HG03045 (cell line): ENCODE measurements at regions not wholly inside any gene's neighbourhood (a gene's known extent, or its start where the extent isn't known, plus 50 kb on each side); places are given as distances from the start of the nearest gene placed in this dataset.

Experiments
- ATAC-seq: cut with Tn5 transposase; IDR thresholded peaks from one replicate; pipeline ENCODE4 v1.9.1; 2021; ENCODE audit warnings: mild to moderate bottlenecking, moderate library complexity; ENCODE audit not compliant: unreplicated experiment

DNA sequence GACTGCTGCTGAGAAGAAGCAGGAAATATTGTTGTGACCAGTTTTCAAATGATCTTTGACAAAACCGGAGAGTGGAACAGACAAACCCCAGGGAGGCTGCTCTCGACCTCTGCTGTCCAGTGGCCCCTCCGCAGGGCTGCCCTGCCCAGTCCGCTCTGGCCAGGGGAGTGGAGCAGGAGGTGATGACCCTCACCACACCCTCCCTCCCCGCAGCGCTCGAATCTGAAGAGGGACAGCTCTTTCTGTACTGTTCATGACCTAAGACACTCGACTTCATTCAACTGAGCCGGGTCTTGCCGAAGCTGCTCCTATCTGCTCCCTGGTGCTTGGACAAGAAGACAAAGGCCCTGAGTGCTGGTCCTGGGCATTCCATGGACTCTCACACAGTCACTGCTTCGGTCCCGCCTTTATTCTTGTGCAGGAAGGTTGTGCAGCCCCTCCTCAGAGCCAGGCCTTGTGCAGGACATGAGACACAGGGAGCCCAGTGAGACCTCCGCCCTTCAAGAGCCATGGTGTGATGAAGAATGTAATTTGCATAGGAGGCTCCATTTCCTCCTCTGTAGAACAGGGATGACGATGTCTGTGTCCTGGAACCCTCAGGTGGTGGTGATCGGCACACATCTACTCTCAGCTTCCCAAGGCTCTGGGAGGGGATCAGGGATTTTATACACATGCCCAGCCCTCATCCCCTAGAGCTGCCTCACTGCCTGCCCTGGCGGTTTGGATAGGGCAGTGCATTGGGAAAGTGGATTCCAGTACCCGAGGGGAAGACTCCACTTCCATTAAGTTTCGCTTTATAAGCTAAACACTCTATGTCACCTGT lies 97.1 kb upstream of the PRR20G start:
- no peak for ATAC-seq

DNA sequence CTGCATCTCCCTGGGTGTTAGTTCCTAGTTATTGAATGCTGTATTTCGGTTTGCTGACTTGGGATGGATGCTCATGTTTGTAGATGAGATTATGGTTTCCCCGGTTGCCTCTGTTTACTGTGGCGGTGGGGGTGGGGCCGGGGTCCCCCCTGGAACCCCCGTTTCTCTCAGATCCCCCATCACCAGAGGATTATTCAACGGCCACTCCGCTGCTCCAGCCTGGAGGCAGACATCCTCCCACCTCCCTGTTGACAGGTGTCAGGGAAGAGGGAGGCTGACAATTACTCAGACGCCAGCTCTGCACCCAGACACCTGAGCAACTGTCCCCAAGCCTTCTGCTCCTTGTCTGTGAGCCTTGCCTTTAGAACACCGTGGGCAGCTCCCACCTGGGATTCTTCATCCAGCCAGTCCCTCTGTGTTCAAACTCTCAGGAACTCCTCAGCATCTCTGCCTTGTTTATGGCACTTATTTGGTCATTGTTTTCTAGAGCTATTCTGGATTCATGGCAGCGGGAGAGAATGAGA lies 95.9 kb upstream of the PRR20G start:
- ATAC-seq: no peak

DNA sequence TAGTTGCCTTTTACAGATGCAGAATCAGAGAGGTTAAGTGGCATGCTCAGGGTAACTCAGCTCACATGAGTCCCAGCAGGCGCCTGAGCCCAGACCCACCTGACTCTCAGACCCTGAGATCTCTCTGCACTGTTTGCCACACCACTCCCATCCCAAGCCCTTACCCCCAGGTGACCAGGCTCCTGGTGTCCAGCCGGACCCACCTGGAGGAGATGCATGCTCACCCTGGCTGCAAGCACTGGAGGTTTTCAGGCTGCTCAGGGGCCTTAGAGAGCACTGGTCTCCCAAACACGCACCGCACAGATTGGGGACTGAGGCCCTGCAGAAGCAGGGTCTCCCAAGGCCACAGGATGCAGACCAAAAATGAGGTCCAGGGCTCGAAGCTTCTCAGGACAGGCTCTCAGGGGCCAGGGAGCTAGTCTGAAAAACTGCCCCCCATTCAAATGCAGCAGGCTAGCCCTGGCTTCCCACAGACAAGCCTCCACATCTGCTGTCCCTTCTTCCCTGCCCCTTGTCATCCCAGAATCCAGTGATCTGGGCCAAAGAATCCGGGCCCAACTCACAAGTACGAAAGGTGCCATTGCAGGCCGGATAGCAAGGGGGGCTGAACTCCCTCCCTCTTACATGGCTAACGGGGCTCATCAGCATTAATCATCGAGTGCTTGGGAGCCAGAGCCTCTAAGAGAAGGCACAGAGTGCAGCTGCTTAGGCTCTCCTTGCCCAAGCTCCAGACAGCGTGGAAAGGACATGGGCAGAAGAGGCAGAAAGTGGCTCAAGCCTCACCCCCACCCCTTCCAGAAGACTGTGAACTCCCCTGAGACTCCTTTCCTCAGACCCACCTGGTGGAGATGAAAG lies 90.2 kb upstream of the PRR20G start:
- no peak for ATAC-seq

DNA sequence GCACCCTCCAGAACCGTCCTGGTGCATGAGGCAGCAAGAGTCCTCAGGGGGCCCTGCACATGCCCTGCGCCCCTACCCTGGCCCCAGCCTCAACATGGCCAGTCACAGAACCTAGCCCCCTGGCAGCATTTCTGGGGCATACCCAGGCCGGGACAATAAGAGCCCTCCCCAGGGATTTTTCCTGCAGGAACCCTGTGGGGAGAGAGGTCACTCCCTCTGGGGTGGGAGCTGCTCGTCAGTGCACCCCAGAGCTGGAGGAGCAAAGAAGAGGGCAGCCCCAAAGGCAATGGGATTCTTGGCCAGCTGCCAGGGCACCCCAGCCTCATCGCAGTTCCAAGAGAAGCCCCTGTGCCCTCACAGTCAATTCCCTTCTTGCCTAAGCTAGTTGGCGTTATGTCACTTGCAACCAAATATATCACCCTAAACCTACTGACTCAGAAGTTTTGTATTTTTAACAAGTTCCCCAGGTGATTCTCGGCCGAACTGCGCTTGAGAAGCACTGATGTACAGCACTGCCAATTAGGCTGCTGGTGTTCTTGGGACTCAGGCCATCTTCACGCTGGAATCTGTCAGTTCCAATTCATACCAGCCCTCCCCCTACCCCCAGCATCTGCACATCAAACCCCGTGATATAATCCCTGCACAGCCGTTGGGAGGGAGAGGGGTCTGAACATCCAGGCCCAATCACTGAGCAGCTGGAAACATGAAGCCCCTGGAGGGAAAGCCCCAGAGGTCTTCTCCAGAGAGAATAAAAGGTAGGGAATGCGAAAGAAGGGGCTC lies 87.5 kb upstream of the PRR20G start:
- ATAC-seq: no peak

DNA sequence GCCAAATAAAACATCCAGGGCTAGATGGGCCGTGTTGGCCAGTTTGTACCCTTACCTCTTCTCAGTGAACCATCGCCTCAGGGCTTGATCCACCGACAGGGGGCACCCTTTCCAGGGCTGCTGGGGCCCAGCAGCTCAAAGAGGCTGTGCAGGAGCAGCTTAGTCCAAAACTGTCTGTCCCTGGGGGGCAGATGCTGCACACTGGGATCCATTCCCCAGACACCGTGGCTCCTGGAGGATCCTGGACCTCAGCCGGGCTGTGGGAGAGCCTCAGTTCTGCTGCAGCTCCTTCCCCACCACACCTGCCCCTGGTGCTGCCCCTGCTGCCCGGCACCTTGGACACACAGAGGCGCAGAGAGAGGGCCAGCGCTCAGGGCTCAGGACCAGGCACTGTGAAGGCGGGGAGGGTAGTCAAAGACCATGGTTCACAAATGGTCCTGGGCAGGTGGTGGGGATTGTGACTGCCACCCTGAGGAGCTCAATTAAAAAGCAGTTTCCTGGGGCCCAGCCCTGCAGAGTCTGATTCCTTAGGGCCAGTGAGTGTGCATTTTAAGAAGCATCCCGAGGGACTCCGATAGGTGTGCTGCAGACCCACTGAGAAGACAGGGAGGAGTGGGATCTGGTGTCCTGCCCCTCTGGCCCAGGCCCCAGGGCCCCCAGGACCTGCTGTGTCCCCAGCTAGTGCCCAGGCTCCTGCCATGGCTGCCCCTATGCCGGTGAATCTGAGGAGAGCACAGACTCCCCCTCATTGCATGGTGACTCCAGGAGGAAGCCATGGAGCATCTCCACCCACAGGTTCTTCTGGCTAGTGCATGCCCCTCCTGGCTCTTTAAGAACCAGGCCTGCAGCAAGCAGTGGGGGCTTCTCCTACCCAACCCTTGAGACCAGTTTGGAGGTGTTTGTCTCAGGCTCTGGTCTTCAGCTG lies 86.5 kb upstream of the PRR20G start:
- no peak for ATAC-seq

DNA sequence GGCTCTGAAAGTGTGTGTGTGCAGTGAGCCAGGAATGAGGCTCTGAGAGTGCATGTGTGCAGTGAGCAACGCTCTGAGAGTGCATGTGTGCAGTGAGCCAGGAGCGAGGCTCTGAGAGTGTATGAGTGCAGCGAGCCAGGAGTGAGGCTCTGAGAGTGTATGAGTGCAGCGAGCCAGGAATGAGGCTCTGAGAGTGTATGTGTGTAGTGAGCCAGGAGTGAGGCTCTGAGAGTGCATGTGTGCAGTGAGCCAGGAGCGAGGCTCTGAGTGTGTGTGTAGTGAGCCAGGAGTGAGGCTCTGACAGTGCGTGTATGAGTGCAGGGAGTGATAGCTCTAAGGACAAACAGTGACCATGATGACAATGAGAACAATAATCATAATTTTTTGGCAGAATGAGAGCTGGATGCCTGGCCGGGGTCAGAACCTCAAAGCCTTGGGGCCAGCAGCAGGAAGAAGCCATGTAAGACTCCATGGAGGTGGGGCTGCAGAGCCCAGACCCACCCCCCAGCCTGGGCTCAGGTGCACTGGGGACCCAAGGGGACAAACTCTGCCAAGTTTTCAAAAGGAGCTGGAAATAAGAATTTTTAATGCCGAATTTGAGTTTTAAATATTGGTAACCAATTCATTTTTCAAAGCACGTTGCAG lies 85.7 kb upstream of the PRR20G start:
- no peak for ATAC-seq

DNA sequence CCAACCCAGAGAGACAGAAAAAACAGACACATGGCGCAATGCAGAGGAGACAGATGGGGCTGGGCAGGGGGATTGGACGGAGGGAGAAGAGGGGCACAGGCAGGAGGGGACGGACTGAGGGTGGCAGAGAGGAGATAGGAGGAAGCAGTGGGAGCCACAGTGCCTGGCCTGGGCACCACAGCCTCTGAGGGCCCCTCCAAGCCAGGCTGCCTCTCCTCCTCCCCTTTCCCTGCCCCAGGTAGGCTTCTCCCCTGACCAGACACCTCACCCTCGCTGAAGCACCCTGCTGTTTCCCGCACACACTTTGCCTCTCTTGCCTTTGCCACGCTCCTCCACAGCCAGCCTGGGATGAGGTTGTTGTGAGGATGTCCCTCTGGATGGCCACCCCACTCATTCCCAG lies 84.0 kb upstream of the PRR20G start:
- ATAC-seq: no peak

DNA sequence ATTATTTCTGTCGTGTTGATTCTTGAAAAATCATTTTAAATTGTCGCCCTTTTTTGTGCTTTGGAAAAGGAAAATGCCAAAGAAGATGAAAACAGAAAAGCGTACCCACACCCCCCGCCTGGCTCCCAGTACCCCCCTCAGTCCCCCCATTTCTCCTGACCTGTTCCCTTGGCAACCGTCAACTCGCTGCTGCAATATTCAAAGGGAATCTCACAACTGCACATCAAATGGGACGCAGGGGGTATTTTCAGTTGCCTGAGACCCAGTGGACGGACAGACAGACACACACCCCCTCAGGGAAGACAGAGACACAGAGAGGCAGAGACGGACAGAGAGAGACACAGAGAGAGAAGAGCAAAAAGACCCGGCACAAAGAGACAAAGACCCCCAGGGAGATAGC lies 83.5 kb upstream of the PRR20G start:
- no peak for ATAC-seq

DNA sequence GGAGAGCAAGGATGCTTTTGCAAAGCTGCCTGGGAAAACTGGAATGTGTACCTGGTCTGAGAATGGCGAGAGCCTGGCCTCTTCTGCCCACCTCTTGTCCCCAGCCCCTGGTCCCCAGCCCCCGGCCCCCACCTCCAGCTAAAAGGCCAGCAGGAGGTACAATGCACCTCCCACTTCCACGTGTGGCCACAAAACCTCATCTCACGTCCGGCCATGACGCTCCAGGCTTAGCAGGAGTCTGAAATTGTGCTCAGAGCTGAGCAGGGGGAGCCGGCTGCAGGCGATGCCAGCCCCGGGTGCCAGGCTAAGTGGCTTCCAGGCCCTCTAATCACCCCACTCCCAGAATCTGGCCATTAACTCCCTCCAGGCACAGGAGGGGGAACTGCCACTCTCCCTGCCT lies 83.1 kb upstream of the PRR20G start:
- no peak for ATAC-seq

DNA sequence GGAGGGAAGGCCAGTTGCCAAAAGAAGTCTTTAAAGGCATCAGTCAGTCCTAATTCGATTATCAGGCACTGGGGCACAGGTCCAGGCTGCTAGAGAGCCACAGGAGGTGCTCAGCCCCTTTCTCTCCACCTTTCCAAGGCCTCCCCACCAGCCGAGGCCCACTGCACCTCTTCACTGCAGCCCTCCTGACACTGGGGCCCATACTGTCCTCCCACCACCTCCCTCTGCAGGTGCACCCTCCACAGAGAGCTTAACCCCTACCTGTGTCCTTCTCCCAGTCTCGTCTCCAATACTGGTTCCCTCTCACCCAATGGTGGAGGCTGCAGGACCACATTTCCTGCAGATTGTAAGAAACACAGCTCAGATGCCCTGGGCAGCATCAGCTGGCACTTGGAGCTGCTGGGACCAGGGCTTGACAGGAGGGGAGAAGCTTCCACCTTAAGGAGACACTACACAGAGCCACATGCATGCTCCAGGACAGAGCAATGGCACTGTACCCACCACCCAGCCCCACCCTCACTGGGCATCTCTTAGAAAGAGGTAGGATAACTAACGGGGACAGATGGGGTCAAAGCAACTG lies 81.6 kb upstream of the PRR20G start:
- no peak for ATAC-seq

DNA sequence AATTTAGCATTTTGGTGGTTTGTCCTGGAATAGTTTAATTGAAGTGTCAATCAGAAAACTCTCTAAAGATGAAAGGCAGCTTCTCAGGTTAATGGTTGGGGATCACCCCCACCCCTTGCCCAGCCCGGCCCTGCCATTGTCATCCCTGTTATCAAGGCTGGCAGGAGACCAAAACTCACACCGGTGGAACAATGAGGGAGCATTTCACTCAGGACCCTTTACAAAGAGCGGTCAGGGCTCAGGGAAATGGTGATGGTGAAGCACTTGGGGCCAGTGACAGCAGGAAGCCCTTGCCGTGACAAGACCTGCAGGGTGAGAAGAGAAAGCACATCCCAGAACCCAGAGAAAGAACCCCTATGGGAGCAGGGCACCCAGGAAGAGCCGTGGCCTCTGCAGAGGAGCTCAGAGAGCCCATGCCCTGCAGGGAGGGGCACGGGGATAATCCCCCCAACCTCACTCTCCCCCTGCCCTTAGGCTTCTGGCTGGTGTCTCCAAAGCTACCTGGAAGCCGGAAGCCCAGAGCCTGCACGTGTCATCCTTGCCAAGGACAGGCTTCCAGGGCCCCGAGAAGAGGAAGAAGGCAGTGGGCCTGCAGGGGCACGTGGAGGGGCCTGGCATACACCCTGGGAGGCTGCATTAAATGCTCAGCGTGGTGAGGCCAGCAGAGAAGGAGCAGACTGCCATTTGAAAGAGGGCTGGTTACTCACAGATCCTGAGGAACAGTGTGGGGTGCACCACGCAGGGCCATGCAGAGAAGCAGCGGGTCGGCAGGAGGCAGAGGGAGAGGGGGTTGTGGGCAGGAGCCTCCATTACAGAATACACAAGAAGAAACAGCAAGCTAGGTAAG lies 80.6 kb upstream of the PRR20G start:
- ATAC-seq: no peak

DNA sequence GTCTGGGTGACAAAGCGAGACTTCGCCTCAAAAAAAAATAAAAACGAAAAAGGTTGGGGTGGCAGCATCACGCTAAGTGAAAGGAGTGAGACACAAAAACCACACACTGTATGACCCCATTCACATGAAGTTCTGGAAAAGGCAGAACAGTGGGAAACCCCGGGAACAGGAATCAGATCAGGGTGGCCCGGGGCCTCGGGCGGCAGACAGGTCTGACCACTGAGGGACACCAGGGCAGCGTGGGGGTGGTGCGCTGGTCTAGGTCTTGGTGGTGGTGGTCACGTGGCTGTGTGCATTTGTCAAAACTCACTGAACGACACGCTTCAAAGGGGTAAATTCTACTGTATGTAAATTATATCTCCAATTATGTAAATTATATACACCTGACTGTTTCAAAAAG lies 79.7 kb upstream of the PRR20G start:
- ATAC-seq: no peak

DNA sequence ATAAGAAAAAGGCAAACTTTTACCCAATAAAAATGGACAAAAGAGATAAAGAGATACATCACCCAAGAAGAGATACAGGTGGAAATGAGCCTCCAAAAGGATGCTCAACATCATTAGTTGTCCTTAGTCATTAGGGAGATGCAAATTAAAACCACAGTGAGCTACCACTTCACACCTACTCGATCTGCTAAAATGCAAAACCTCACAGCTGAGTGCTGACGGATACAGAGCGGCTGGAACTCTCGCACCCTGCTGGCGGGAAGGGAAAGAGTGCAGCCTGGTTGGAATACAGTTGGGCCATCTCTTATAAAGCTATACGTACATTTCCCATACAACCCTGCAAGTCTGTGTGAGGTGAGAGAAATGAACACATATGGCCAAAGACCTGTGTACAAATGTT lies 78.5 kb upstream of the PRR20G start:
- no peak for ATAC-seq

DNA sequence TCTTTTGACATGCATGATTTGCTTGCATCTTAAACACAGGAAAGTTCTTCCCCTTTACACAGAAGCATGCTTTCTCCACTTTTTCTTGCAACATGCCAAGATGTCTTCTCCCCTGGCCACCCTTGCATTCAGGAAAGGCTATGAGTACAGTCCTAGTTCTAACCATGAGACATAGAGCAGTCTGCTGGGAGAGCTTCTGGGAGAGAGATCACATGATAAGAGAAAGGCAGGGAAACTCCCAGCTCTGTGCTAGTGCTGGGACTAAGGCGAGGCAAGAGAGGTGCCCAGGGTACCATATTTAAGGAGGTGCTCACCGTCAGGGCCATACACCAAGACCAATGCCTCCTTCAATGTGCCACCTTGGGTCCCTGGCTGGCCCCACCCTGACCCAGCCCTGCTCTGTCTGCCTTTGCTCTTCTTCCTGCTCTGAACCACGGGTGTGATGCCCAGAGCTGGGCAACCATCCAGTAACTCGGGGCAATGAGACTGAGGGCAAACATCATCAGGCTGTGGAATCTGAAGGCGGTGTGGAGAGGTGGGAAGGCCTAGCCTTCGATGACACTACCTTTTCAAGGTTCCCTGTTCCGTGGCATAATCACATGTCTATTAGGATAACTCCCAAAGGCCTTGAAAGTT lies 77.4 kb upstream of the PRR20G start:
- no peak for ATAC-seq

DNA sequence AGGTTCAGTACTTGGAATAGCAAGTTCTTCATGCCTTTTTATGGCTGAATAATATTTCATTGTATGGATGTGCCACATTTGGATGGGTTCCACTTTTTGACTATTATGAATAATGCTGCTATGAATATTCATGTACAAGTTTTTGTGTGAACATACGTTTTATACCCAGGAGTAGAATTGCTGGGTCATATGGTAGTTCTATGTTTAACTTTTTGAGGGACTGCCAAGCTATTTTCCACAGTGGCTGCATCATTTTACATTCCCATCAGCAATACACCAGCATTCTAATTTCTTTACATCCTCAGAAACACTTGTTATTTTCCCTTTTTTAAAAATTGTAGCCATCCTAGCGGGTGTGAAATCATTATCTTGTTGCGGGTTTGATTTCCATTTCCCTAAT lies 76.0 kb upstream of the PRR20G start:
- ATAC-seq: no peak

DNA sequence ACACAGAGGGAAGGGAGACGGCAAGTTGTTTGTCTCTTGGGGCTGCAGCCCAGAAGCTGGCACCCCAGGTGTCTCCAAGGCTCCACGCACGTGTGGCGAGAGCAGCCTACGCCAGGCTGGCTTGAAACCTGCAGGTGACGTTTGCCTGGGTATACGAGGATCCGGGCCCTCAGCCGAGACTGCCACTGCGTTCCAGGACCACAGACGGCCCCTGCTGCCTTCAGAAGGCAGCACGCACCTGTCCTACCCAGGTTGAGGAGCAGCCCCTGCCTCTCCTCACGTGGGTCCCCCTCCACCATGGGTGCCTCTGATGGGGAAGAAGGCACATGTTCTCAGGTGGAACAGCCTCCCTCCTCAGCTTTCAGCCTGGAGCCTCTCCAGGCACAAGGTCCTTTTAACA lies 75.3 kb upstream of the PRR20G start:
- no peak for ATAC-seq

DNA sequence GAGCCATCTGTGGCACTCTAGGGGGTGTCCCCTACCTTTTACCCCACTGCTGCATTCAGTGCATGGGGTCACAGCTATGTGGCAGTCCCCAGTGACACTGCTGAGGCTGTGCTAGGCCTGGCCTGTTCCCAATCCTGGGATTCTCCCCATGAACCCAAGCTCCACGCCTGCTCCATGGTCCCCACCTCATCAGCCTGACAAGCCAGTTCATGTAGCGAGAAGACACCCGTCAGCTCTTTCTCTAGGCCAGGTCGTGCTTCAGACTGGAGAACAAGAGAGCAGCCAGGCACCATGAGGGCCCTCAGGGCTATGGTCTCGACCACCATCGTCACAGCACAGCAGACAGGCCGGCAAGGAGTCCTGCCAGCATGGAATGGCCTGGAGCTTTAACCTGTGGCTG lies 72.8 kb upstream of the PRR20G start:
- ATAC-seq: no peak

DNA sequence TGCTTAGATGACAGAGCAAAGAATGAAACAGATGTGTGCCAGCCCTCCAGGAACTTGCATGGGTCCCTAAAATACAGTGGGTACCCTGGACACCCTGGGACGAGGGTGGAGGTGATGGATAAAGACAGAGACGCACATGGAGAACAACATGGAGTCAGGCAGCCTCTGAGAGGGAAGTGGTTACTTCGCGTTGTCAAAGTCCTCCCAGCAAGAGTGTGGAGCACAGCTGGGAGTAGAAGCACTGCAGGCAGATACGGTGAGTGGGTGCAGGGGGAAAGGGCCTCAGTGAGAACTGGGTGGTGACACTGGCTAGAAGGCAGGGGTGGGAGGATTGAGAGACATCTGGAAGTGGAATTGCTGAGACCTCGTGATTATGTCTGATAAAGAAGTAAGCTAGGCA lies 70.8 kb upstream of the PRR20G start:
- no peak for ATAC-seq
